Stomach (tissue), 8 donors: ENCODE measurements at regions not wholly inside any gene's neighbourhood (a gene's known extent, or its start where the extent isn't known, plus 50 kb on each side); places are given as distances from the start of the nearest gene placed in this dataset.

Source experiments
- DNase-seq, 2 donors: peaks; one replicate each; pipeline versions ENCODE4 v3.0.0 to v3.0.0-alpha.2; 2013 to 2019
- H3K27ac ChIP-seq, 5 donors: fragments of 200-600 bp in 4 of 5; sonication (generic) in 4 of 5; one replicate each; pipeline ENCODE4 v1.5.1; 2013 to 2019; ENCODE audit warnings: mild to moderate bottlenecking in 1 of 5, moderate library complexity in 1 of 5
- H3K27me3 ChIP-seq, 3 donors: fragments of 200-600 bp; sonication (generic); one replicate each; pipeline ENCODE4 v1.5.1; 2017 to 2019; ENCODE audit warnings: mixed run types in 1 of 3
- H3K36me3 ChIP-seq, 4 donors: fragments of 200-600 bp; sonication (generic); 1 replicate in 3 of 4; 2 replicates in 1 of 4; pipeline ENCODE4 v1.5.1; 2016 to 2019
- H3K4me1 ChIP-seq, 4 donors: fragments of 200-600 bp; sonication (generic); one replicate each; pipeline ENCODE4 v1.5.1; 2016 to 2019
- H3K4me3 ChIP-seq, 4 donors: fragments of 200-600 bp; sonication (generic) in 3 of 4; one replicate each; pipeline ENCODE4 v1.5.1; 2016 to 2019; ENCODE audit warnings: mild to moderate bottlenecking in 1 of 4
- H3K9me3 ChIP-seq, 4 donors: fragments of 200-600 bp; sonication (generic); one replicate each; pipeline ENCODE4 v1.5.1; 2016 to 2019
- EP300 ChIP-seq: sonication (generic); formaldehyde crosslinking; IDR thresholded peaks from one replicate; pipeline ENCODE4 v1.6.1; 2017; ENCODE audit warnings: antibody characterized with exemption
- POLR2A ChIP-seq, 4 donors: fragments of 450-650 bp; IDR thresholded peaks; one replicate each; pipeline ENCODE4 v1.6.1; 2016; ENCODE audit warnings: antibody characterized with exemption in 4 of 4, control low read depth in 2 of 4, mild to moderate bottlenecking in 1 of 4, moderate library complexity in 1 of 4
- POLR2AphosphoS5 ChIP-seq, 3 donors: sonication (generic); formaldehyde crosslinking; IDR thresholded peaks; one replicate each; pipeline ENCODE4 v1.6.1; 2016; ENCODE audit warnings: antibody characterized with exemption in 3 of 3
- WGBS, 5 donors: extraction: QIAGEN DNeasy Blood & Tissue Kit in 3 of 5; methylation state at CpG; one replicate each; pipeline versions ENCODE4 v1.1.5 to v1.1.7; 2013 to 2018; 5-methylcytosine and 5-hydroxymethylcytosine counted together
- intact Hi-C: fragments of 100-400 bp; cut with DNase I; formaldehyde crosslinking; loops from one replicate; pipeline ENCODE4 v1.15.1; 2023; ENCODE audit warnings: low total_unique reads
- TF ChIP-seq, protein P1 (sequence below), 7 experiments: fragments of 450-650 bp in 4 of 7; fragments of 200-600 bp in 3 of 7; sonication (generic) in 3 of 7; IDR thresholded peaks; one replicate each; pipeline ENCODE4 v1.5.1; 2016 to 2019; ENCODE audit warnings: antibody characterized with exemption in 7 of 7, control low read depth in 2 of 7, mild to moderate bottlenecking in 1 of 7
- donor health status: healthy with polysubstance abuse.
- donor health status: Bipolar disorder and iron deficiency.
- donor health status: healthy.

- H3K4me1 ChIP-seq: no peaks in the 10 kb centered on the region
- H3K9me3 ChIP-seq: no peaks in the 10 kb centered on the region
- DNase-seq: no peak
- no peak overlapping the region for H3K27ac ChIP-seq
- 71 to 83% (median 75%) methylated on average over 3 of the region's 3 CpGs for WGBS, 5 donors
- no peaks in the 10 kb centered on the region for H3K27me3 ChIP-seq
- H3K4me3 ChIP-seq: no peak overlapping the region
- intact Hi-C loops: no loop called here
- TF ChIP-seq POLR2AphosphoS5 (IDR thresholded peaks at IDR 0.05) (no peak), EP300 (no peak), POLR2A (IDR thresholded peaks at IDR 0.05) (no peak)
- TF ChIP-seq, protein P1, sequence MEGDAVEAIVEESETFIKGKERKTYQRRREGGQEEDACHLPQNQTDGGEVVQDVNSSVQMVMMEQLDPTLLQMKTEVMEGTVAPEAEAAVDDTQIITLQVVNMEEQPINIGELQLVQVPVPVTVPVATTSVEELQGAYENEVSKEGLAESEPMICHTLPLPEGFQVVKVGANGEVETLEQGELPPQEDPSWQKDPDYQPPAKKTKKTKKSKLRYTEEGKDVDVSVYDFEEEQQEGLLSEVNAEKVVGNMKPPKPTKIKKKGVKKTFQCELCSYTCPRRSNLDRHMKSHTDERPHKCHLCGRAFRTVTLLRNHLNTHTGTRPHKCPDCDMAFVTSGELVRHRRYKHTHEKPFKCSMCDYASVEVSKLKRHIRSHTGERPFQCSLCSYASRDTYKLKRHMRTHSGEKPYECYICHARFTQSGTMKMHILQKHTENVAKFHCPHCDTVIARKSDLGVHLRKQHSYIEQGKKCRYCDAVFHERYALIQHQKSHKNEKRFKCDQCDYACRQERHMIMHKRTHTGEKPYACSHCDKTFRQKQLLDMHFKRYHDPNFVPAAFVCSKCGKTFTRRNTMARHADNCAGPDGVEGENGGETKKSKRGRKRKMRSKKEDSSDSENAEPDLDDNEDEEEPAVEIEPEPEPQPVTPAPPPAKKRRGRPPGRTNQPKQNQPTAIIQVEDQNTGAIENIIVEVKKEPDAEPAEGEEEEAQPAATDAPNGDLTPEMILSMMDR (IDR thresholded peaks at IDR 0.05): no peak
- H3K36me3 ChIP-seq: no peaks in the 10 kb centered on the region
Measured at GRCh38 chr9:82168585-82168984, 180.0 kb downstream of the SPATA31D1 start.

GRCh38 chr9:82170866-82171265 lies 182.3 kb downstream of the SPATA31D1 start:
- DNase-seq: no peak
- TF ChIP-seq, protein P1 (IDR thresholded peaks at IDR 0.05): no peak
- no peak for TF ChIP-seq EP300
- TF ChIP-seq POLR2A (IDR thresholded peaks at IDR 0.05): no peak
- TF ChIP-seq POLR2AphosphoS5 (IDR thresholded peaks at IDR 0.05): no peak
- no peaks in the 10 kb centered on the region for H3K9me3 ChIP-seq
- no peaks in the 10 kb centered on the region for H3K4me1 ChIP-seq
- H3K4me3 ChIP-seq: no peak overlapping the region
- no peaks in the 10 kb centered on the region for H3K36me3 ChIP-seq
- 28 to 46% (median 33%) methylated on average over 3 of the region's 3 CpGs for WGBS, 5 donors
- H3K27ac ChIP-seq: no peak overlapping the region
- intact Hi-C loops: no loop called here
- no peaks in the 10 kb centered on the region for H3K27me3 ChIP-seq

DNA sequence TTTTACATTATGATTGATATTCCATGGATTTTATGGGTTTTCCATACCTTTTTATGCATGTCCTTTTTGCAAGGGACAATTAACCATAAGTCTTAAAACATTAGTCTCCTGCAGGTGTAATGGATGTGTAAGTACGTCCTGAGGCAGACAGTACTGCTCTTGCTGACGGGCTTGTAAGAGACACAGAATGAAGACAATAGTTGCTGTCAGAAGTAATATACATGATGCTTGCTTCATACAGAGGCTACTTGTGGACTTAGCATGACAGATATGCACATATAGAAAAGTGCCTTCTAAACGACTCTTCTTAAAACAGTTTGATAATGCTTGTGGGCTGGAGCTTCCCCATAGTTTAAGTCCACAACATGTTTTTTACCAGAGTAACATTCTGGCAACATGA lies 182.7 kb downstream of the SPATA31D1 start:
- Histone ChIP-seq H3K36me3 (no peaks in the 10 kb centered on the region), H3K9me3 (no peaks in the 10 kb centered on the region), H3K27ac (no peak overlapping the region), H3K4me3 (no peak overlapping the region), H3K27me3 (no peaks in the 10 kb centered on the region), H3K4me1 (no peaks in the 10 kb centered on the region)
- WGBS, 5 donors: 80 to 86% (median 84%) methylated on average over 3 of the region's 3 CpGs
- intact Hi-C loops: no loop called here
- DNase-seq: no peak
- TF ChIP-seq POLR2A (IDR thresholded peaks at IDR 0.05): no peak
- TF ChIP-seq POLR2AphosphoS5 (IDR thresholded peaks at IDR 0.05): no peak
- TF ChIP-seq, protein P1 (IDR thresholded peaks at IDR 0.05): no peak
- no peak for TF ChIP-seq EP300

- no peak overlapping the region for H3K27ac ChIP-seq
- no peaks in the 10 kb centered on the region for H3K4me1 ChIP-seq
- no peak overlapping the region for H3K4me3 ChIP-seq
- no peaks in the 10 kb centered on the region for H3K9me3 ChIP-seq
- 67 to 97% (median 80%) methylated on average over 1 of the region's 1 CpG for WGBS, 5 donors
- no peak for DNase-seq
- H3K36me3 ChIP-seq: no peaks in the 10 kb centered on the region
- intact Hi-C loops: no loop called here
- no peaks in the 10 kb centered on the region for H3K27me3 ChIP-seq
- no peak for TF ChIP-seq POLR2AphosphoS5 (IDR thresholded peaks at IDR 0.05)
- TF ChIP-seq, protein P1 (IDR thresholded peaks at IDR 0.05): no peak
- no peak for TF ChIP-seq EP300
- TF ChIP-seq POLR2A (IDR thresholded peaks at IDR 0.05): no peak
Measured at GRCh38 chr9:82180711-82181110, 192.1 kb downstream of the SPATA31D1 start.
